Upper lobe of left lung (tissue), 6 donors: ENCODE measurements at regions not wholly inside any gene's neighbourhood (a gene's known extent, or its start where the extent isn't known, plus 50 kb on each side); places are given as distances from the start of the nearest gene placed in this dataset.

ENCODE experiments used
- ATAC-seq, 2 donors: fragments of 200-7000 bp; cut with Tn5 transposase; one replicate each; pipeline ENCODE4 v1.9.1; 2022; ENCODE audit warnings: mild to moderate bottlenecking in 2 of 2, moderate library complexity in 2 of 2; ENCODE audit not compliant: low FRiP score in 2 of 2
- DNase-seq, 2 donors: peaks; one replicate each; pipeline ENCODE4 v3.0.0-alpha.2; 2019 to 2020
- H3K27ac ChIP-seq, 4 donors: fragments of 200-600 bp; sonication (generic); one replicate each; pipeline ENCODE4 v1.5.1; 2016 to 2019
- H3K27me3 ChIP-seq, 4 donors: fragments of 200-600 bp; sonication (generic); one replicate each; pipeline ENCODE4 v1.5.1; 2017 to 2019
- H3K36me3 ChIP-seq, 4 donors: fragments of 200-600 bp; sonication (generic); one replicate each; pipeline ENCODE4 v1.5.1; 2016 to 2019
- H3K4me1 ChIP-seq, 4 donors: fragments of 200-600 bp; sonication (generic); one replicate each; pipeline ENCODE4 v1.5.1; 2018 to 2019
- H3K4me3 ChIP-seq, 4 donors: fragments of 200-600 bp; sonication (generic); one replicate each; pipeline ENCODE4 v1.5.1; 2017 to 2019; ENCODE audit warnings: mild to moderate bottlenecking in 2 of 4, moderate library complexity in 1 of 4
- H3K9me3 ChIP-seq, 4 donors: fragments of 200-600 bp; sonication (generic); one replicate each; pipeline ENCODE4 v1.5.1; 2018 to 2019
- EP300 ChIP-seq, 4 donors: sonication (generic); formaldehyde crosslinking; IDR thresholded peaks; one replicate each; pipeline ENCODE4 v1.5.1; 2017; ENCODE audit warnings: antibody characterized with exemption in 4 of 4, control low read depth in 2 of 4
- POLR2A ChIP-seq, 4 donors: fragments of 450-650 bp; IDR thresholded peaks; one replicate each; pipeline ENCODE4 v1.5.1; 2016 to 2017; ENCODE audit warnings: antibody characterized with exemption in 4 of 4, mild to moderate bottlenecking in 2 of 4
- POLR2AphosphoS5 ChIP-seq, 2 donors: sonication (generic); formaldehyde crosslinking; IDR thresholded peaks; one replicate each; pipeline ENCODE4 v1.5.1; 2017; ENCODE audit warnings: antibody characterized with exemption in 2 of 2
- WGBS, 2 donors: methylation state at CpG; one replicate each; pipeline ENCODE4 v1.1.5; 2017 to 2018; 5-methylcytosine and 5-hydroxymethylcytosine counted together
- TF ChIP-seq, protein P1 (sequence below), 6 experiments: fragments of 450-650 bp in 4 of 6; fragments of 200-600 bp in 2 of 6; sonication (generic) in 2 of 6; IDR thresholded peaks; one replicate each; pipeline ENCODE4 v1.5.1; 2016 to 2019; ENCODE audit warnings: antibody characterized with exemption in 6 of 6
- donor health status: DM: no; HTN: no; CAD: no; lungs with moderate emphysema.
- donor health status: DM: no; HTN: yes; CAD: no; lungs with severe emphysema.

DNA sequence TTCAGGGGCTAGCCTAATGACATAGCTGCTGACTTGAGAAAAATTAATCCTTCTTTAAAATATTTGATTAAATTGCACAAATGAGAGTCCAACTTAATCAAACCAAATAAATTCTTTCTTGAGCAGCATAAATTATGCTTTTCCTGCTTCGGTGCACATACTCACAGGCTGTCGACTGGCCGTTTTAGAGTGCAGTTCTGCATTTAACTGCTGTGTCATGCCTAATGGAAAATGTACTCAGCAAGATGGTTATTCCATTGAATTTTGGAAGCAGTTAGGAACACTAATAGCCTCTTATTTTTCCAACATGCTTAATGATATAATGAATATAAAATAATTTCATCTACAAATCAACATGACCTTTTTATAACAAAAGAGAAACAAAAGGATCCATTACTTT, 266.1 kb upstream of the LRIG3 start:
- Histone ChIP-seq H3K36me3 (no peaks in the 10 kb centered on the region), H3K9me3 (no peaks in the 10 kb centered on the region), H3K27me3 (no peaks in the 10 kb centered on the region), H3K27ac (no peak overlapping the region), H3K4me3 (no peak overlapping the region), H3K4me1 (no peaks in the 10 kb centered on the region)
- DNase-seq: no peak
- ATAC-seq: no peak
- WGBS, 2 donors: 40 to 46% methylated on average over 3 of the region's 3 CpGs
- TF ChIP-seq POLR2A (IDR thresholded peaks at IDR 0.05): no peak
- no peak for TF ChIP-seq EP300 (IDR thresholded peaks at IDR 0.05)
- TF ChIP-seq, protein P1, sequence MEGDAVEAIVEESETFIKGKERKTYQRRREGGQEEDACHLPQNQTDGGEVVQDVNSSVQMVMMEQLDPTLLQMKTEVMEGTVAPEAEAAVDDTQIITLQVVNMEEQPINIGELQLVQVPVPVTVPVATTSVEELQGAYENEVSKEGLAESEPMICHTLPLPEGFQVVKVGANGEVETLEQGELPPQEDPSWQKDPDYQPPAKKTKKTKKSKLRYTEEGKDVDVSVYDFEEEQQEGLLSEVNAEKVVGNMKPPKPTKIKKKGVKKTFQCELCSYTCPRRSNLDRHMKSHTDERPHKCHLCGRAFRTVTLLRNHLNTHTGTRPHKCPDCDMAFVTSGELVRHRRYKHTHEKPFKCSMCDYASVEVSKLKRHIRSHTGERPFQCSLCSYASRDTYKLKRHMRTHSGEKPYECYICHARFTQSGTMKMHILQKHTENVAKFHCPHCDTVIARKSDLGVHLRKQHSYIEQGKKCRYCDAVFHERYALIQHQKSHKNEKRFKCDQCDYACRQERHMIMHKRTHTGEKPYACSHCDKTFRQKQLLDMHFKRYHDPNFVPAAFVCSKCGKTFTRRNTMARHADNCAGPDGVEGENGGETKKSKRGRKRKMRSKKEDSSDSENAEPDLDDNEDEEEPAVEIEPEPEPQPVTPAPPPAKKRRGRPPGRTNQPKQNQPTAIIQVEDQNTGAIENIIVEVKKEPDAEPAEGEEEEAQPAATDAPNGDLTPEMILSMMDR (IDR thresholded peaks at IDR 0.05): no peak
- TF ChIP-seq POLR2AphosphoS5 (IDR thresholded peaks at IDR 0.05): no peak

DNA sequence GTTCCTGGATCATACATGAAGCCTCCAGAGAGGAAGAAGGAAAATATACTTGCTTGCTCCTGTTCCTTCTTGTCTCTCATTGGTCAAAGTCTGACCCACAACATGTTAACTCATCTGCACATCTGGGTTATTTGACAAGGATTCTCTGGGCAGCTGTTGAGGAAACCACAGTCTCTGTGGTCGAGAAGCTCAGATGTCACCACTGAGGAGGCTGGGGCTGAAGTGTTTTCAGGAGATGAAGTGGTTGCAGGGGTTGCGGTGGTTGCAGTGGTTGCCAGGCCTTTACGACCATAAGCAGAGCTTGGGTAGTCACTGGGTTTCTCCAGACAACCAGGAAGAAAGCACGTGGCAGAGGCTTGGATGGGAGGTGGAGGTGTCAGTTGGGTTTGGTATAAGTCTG, 265.0 kb upstream of the LRIG3 start:
- Histone ChIP-seq H3K36me3 (no peaks in the 10 kb centered on the region), H3K4me1 (no peaks in the 10 kb centered on the region), H3K9me3 (no peaks in the 10 kb centered on the region), H3K27me3 (no peaks in the 10 kb centered on the region), H3K27ac (no peak overlapping the region), H3K4me3 (no peak overlapping the region)
- TF ChIP-seq EP300 (IDR thresholded peaks at IDR 0.05) (no peak), POLR2A (IDR thresholded peaks at IDR 0.05) (no peak), POLR2AphosphoS5 (IDR thresholded peaks at IDR 0.05) (no peak)
- TF ChIP-seq, protein P1 (IDR thresholded peaks at IDR 0.05): no peak
- 48 to 53% methylated on average over 4 of the region's 4 CpGs for WGBS, 2 donors
- DNase-seq (no peak), ATAC-seq (no peak)

DNA sequence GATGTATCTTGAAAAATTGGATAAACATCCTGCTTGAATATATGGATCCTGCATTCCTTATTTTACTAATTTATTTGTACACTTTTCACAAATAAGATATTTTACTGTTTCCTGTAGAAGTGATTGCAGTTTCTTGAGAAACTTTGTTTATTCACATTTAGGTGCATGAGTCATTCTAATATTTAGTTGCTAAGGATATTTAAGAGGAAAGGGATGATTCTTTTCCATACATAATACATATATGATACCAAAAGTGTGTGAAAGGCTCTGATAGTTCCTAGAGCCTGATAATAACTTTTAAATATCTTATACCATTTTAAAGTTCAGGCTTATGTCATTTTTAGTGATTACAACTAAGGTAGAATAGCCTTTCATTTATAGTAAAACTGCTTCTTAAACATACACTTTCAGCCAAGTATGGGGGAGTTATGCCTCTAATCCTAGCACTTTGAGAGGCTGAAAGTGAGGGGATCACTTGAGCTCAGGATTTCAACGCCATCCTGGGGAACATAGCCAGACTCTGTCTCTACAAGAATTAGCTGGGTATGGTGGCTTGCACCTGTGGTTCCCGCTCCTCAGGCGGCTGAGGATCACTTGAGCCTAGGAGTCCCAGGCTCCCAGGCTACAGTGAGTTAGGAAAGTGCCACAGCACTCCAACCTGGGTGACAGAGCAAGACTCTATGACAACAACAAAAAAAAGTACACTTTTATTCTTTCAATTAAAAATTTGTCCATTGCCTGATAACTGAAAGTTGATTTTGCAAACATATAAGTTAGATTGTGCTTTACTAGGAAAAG, 262.6 kb upstream of the LRIG3 start:
- Histone ChIP-seq H3K36me3 (no peaks in the 10 kb centered on the region), H3K27ac (no peak overlapping the region), H3K4me1 (no peaks in the 10 kb centered on the region), H3K9me3 (no peaks in the 10 kb centered on the region), H3K4me3 (no peak overlapping the region), H3K27me3 (no peaks in the 10 kb centered on the region)
- TF ChIP-seq, protein P1 (IDR thresholded peaks at IDR 0.05): no peak
- no peak for TF ChIP-seq POLR2AphosphoS5 (IDR thresholded peaks at IDR 0.05)
- DNase-seq (no peak), ATAC-seq (no peak)
- 76 to 81% methylated on average over 3 of the region's 3 CpGs for WGBS, 2 donors

- Histone ChIP-seq H3K27me3 (no peaks in the 10 kb centered on the region), H3K4me1 (no peaks in the 10 kb centered on the region), H3K27ac (no peak overlapping the region), H3K4me3 (no peak overlapping the region), H3K36me3 (no peaks in the 10 kb centered on the region), H3K9me3 (no peaks in the 10 kb centered on the region)
- TF ChIP-seq, protein P1 (IDR thresholded peaks at IDR 0.05): no peak
- TF ChIP-seq POLR2A (IDR thresholded peaks at IDR 0.05): no peak
- no peak for TF ChIP-seq POLR2AphosphoS5 (IDR thresholded peaks at IDR 0.05)
- TF ChIP-seq EP300 (IDR thresholded peaks at IDR 0.05): no peak
- WGBS, 2 donors: 62 to 63% methylated on average over 4 of the region's 4 CpGs
- no peak for DNase-seq
- ATAC-seq: no peak
Observed at GRCh38 chr12:59182191-59182590, 261.9 kb upstream of the LRIG3 start.

- no peaks in the 10 kb centered on the region for H3K36me3 ChIP-seq
- TF ChIP-seq EP300 (IDR thresholded peaks at IDR 0.05) (no peak), POLR2AphosphoS5 (IDR thresholded peaks at IDR 0.05) (no peak)
- H3K27me3 ChIP-seq: no peaks in the 10 kb centered on the region
- H3K9me3 ChIP-seq: no peaks in the 10 kb centered on the region
- DNase-seq (no peak), ATAC-seq (no peak)
- H3K27ac ChIP-seq: no peak overlapping the region
- WGBS, 2 donors: 79 to 100% methylated on average over 2 of the region's 2 CpGs
- H3K4me1 ChIP-seq: no peaks in the 10 kb centered on the region
- H3K4me3 ChIP-seq: no peak overlapping the region
Observed at GRCh38 chr12:59181196-59181777, 261.0 kb upstream of the LRIG3 start.
